Activated CD4-positive, alpha-beta T cell treated with anti-CD3 and anti-CD28 coated beads for 4 hours (primary cell): ENCODE measurements at regions not wholly inside any gene's neighbourhood (a gene's known extent, or its start where the extent isn't known, plus 50 kb on each side); places are given as distances from the start of the nearest gene placed in this dataset.

Source experiments
- DNase-seq, 2 donors: peaks; one replicate each; pipeline ENCODE4 v3.0.0-alpha.2; 2020

- DNase-seq, result no peak
Observed at GRCh38 chr16:73737637-73738036, 559.0 kb upstream of the PSMD7 start.

- DNase-seq, result no peak
Observed at GRCh38 chr16:73735954-73736353, 560.7 kb upstream of the PSMD7 start.

- no peak for DNase-seq
Observed at GRCh38 chr16:73735018-73735417, 561.6 kb upstream of the PSMD7 start.

- DNase-seq, result no peak
Observed at GRCh38 chr16:73732681-73733080, 563.9 kb upstream of the PSMD7 start.

- DNase-seq, result no peak
Observed at GRCh38 chr16:73732143-73732542, 564.5 kb upstream of the PSMD7 start.

GRCh38 chr16:73730481-73731090 is 566.0 kb upstream of the PSMD7 start:
- no peak for DNase-seq

- DNase-seq, result no peak
Observed at GRCh38 chr16:73725156-73725555, 571.5 kb upstream of the PSMD7 start.

- no peak for DNase-seq
Observed at GRCh38 chr16:73724503-73724902, 572.1 kb upstream of the PSMD7 start.

- DNase-seq, result no peak
Observed at GRCh38 chr16:73717266-73717974, 579.2 kb upstream of the PSMD7 start.

- no peak for DNase-seq
Observed at GRCh38 chr16:73714976-73715375, 581.6 kb upstream of the PSMD7 start.

GRCh38 chr16:73713778-73714495 is 582.7 kb upstream of the PSMD7 start:
- no peak for DNase-seq

GRCh38 chr16:73713251-73713650 is 583.4 kb upstream of the PSMD7 start:
- no peak for DNase-seq

- no peak for DNase-seq
Observed at GRCh38 chr16:73711406-73712080, 585.1 kb upstream of the PSMD7 start.

- DNase-seq, result no peak
Observed at GRCh38 chr16:73710526-73710925, 586.1 kb upstream of the PSMD7 start.

GRCh38 chr16:73707863-73708262 is 588.8 kb upstream of the PSMD7 start:
- DNase-seq, result no peak

- DNase-seq, result no peak
Observed at GRCh38 chr16:73703891-73704290, 592.7 kb upstream of the PSMD7 start.

- no peak for DNase-seq
Observed at GRCh38 chr16:73697336-73697735, 599.3 kb upstream of the PSMD7 start.

GRCh38 chr16:73692861-73693260 is 603.8 kb upstream of the PSMD7 start:
- no peak for DNase-seq

GRCh38 chr16:73683804-73684203 is 612.8 kb upstream of the PSMD7 start:
- DNase-seq, result no peak

- no peak for DNase-seq
Observed at GRCh38 chr16:73672135-73672534, 624.2 kb upstream of the ZFHX3 start.

- DNase-seq, result no peak
Observed at GRCh38 chr16:73670836-73671820, 623.2 kb upstream of the ZFHX3 start.

- DNase-seq, result no peak
Observed at GRCh38 chr16:73669535-73670274, 621.8 kb upstream of the ZFHX3 start.
